HG02571 (cell line): ENCODE measurements at regions not wholly inside any gene's neighbourhood (a gene's known extent, or its start where the extent isn't known, plus 50 kb on each side); places are given as distances from the start of the nearest gene placed in this dataset.

ENCODE experiments used
- ATAC-seq: cut with Tn5 transposase; IDR thresholded peaks from one replicate; pipeline ENCODE4 v1.9.1; 2021; ENCODE audit warnings: mild to moderate bottlenecking, moderate library complexity; ENCODE audit not compliant: unreplicated experiment

GRCh38 chr1:90092441-90092840 lies 97.5 kb downstream of the ZNF326 start:
- ATAC-seq: no peak
